GM23248 (cell line): ENCODE measurements at regions not wholly inside any gene's neighbourhood (a gene's known extent, or its start where the extent isn't known, plus 50 kb on each side); places are given as distances from the start of the nearest gene placed in this dataset. TPM values are rescaled to one million over a fixed set of nuclear protein-coding genes. Genes with fewer than 3 reads are reported as not detected.

ENCODE experiments used
- DNase-seq: peaks from one replicate; pipeline ENCODE4 v3.0.0-alpha.2; 2015
- H2AFZ ChIP-seq: fragments of 200-600 bp; sonication (generic); 2 replicates; pipeline ENCODE4 v1.6.1; 2016; ENCODE audit warnings: antibody characterized with exemption
- H3F3A ChIP-seq: fragments of 200-600 bp; sonication (generic); 2 replicates; pipeline ENCODE4 v1.6.1; 2016; ENCODE audit warnings: mild to moderate bottlenecking, antibody characterized with exemption, mixed run types; ENCODE audit not compliant: insufficient read depth
- H3K27ac ChIP-seq: fragments of 200-600 bp; sonication (generic); 2 replicates; pipeline ENCODE4 v1.5.1; 2016; ENCODE audit warnings: mild to moderate bottlenecking
- H3K27me3 ChIP-seq: fragments of 200-600 bp; sonication (generic); replicated peaks from 2 replicates; pipeline ENCODE4 v1.6.1; 2016; ENCODE audit warnings: mild to moderate bottlenecking; ENCODE audit not compliant: insufficient read depth
- H3K36me3 ChIP-seq: fragments of 200-600 bp; sonication (generic); 2 replicates; pipeline ENCODE4 v1.6.1; 2016; ENCODE audit warnings: low read depth, mild to moderate bottlenecking
- H3K4me1 ChIP-seq: fragments of 200-600 bp; sonication (generic); 2 replicates; pipeline ENCODE4 v1.6.1; 2016; ENCODE audit warnings: mild to moderate bottlenecking; ENCODE audit not compliant: insufficient read depth
- H3K4me2 ChIP-seq: fragments of 200-600 bp; sonication (generic); one replicate; pipeline ENCODE4 v1.6.1; 2016; ENCODE audit warnings: mild to moderate bottlenecking; ENCODE audit not compliant: unreplicated experiment
- H3K4me3 ChIP-seq: fragments of 200-600 bp; sonication (generic); 2 replicates; pipeline ENCODE4 v1.5.1; 2016; ENCODE audit warnings: mild to moderate bottlenecking
- H3K79me2 ChIP-seq: fragments of 200-600 bp; sonication (generic); 2 replicates; pipeline ENCODE4 v1.6.1; 2016; ENCODE audit warnings: mild to moderate bottlenecking; ENCODE audit not compliant: insufficient read depth
- H3K9ac ChIP-seq: fragments of 200-600 bp; sonication (generic); 2 replicates; pipeline ENCODE4 v1.6.1; 2016; ENCODE audit warnings: mild to moderate bottlenecking
- H3K9me2 ChIP-seq: fragments of 200-600 bp; sonication (generic); 2 replicates; pipeline ENCODE4 v1.6.1; 2016; ENCODE audit warnings: mixed run types, mild to moderate bottlenecking, moderate library complexity; ENCODE audit not compliant: insufficient read depth
- H3K9me3 ChIP-seq: fragments of 200-600 bp; sonication (generic); one replicate; pipeline ENCODE4 v1.6.1; 2017; ENCODE audit warnings: low read depth
- H4K20me1 ChIP-seq: fragments of 200-600 bp; sonication (generic); 2 replicates; pipeline ENCODE4 v1.6.0; 2016; ENCODE audit not compliant: insufficient read depth
- EZH2 ChIP-seq: fragments of 200-600 bp; sonication (generic); IDR thresholded peaks from 2 replicates; pipeline ENCODE4 v1.6.1; 2018; ENCODE audit warnings: antibody characterized with exemption, mild to moderate bottlenecking; ENCODE audit not compliant: insufficient read depth, poor library complexity, severe bottlenecking
- EZH2phosphoT487 ChIP-seq: fragments of 200-600 bp; sonication (generic); IDR thresholded peaks from 2 replicates; pipeline ENCODE4 v1.6.1; 2018; ENCODE audit warnings: antibody characterized with exemption, moderate library complexity, mild to moderate bottlenecking, low read depth; ENCODE audit not compliant: insufficient read depth
- WGBS, 2 experiments: methylation state at CpG; one replicate each; pipeline ENCODE4 v1.1.6; 2015 to 2017; ENCODE audit warnings: low lambda C conversion rate in 2 of 2, low coverage in 1 of 2; ENCODE audit errors: missing lambda C conversion rate in 2 of 2; 5-methylcytosine and 5-hydroxymethylcytosine counted together
- in situ Hi-C: fragments of 300-500 bp; cut with MboI; formaldehyde crosslinking; loops from 2 replicates; pipeline ENCODE4 v1.15.0; 2020
- small RNA-seq: library from RNA; depleted of rRNA; stranded (forward); fragments of <200 nt; gene quantifications from one replicate; pipeline ENCODE3, GENCODE V24; 2014; ENCODE audit warnings: low read depth, low replicate concordance

DNA sequence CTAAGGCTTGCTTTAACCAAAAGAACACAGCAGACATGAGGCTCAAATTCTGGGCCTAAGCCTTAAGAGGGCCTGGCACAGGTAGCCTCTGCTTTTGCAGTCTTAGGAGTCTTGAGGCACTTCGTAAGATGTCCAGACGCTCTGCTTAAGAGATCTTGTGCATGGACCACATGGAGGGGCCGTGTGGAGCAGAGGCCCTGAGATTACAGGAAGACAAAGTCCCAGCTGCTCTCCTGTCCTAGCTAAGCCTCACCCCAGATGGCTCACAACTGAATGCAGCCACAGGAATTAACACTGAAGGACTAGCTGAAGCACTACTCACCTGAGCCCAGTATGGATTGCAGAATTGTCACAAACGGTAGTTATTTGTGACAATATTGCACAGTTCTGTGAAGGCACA is 446.0 kb downstream of the PDZRN4 start:
- no peak overlapping the region for H3K9ac ChIP-seq
- H3K9me3 ChIP-seq: no peaks in the 10 kb centered on the region
- no peak overlapping the region for H2AFZ ChIP-seq
- H4K20me1 ChIP-seq: no peaks in the 10 kb centered on the region
- H3K79me2 ChIP-seq: no peaks in the 10 kb centered on the region
- in situ Hi-C loops: no loop called here
- no peaks in the 10 kb centered on the region for H3F3A ChIP-seq
- no peaks in the 10 kb centered on the region for H3K4me1 ChIP-seq
- no peak for TF ChIP-seq EZH2
- no peak for TF ChIP-seq EZH2phosphoT487
- no peak for DNase-seq
- H3K4me3 ChIP-seq: no peak overlapping the region
- H3K27ac ChIP-seq: no peak overlapping the region
- no peaks in the 10 kb centered on the region for H3K36me3 ChIP-seq
- no peaks in the 10 kb centered on the region for H3K27me3 ChIP-seq
- no peak overlapping the region for H3K4me2 ChIP-seq
- no peaks in the 10 kb centered on the region for H3K9me2 ChIP-seq
- WGBS, 2 experiments: 35 to 36% methylated on average over 4 of the region's 4 CpGs

DNA sequence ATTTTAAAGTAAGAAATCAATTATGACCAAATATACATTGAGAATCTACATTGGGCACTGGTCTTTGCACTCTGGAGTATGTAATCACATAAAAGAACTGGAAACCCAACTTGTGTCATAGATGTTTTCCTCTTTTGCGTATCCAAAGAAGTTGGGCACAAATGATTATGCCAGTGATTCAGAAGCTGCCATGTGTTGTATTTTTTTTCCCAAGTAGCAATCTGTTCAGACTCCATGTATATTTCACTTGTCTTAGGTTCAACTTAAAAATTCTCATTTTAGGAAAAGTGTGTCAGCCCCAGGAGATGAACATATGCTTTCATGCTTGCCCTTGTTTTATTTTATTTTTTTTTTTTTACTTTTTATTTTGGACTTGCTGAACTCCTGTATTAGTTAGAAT is 441.5 kb downstream of the PDZRN4 start:
- in situ Hi-C loops: no loop called here
- Histone ChIP-seq H3K4me3 (no peak overlapping the region), H3K4me2 (no peak overlapping the region)

DNA sequence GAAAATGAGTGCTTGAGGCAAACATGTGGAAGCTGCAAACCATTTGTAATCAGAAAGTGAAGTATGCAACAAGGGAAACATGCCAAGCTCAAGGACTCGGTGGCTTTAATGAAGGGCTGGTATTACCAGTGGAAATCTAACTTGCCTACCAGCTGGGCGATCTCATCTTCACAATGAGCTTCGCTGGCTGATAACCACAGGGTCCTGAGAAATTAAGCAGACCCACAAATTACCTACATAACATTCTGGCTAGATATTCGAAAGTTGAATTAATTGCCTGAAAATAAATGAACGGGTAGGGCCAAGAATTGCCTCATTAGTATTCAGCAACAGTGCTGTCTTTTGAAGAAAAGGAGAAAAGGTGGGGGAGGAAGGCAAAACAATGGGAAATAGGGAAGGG is 439.4 kb downstream of the PDZRN4 start:
- Histone ChIP-seq H3K4me3 (no peak overlapping the region), H3K36me3 (no peaks in the 10 kb centered on the region), H3K9ac (no peak overlapping the region), H3K9me3 (no peaks in the 10 kb centered on the region), H3K9me2 (no peaks in the 10 kb centered on the region), H3K4me2 (no peak overlapping the region), H3K79me2 (no peaks in the 10 kb centered on the region), H2AFZ (no peak overlapping the region), H3K4me1 (no peaks in the 10 kb centered on the region), H4K20me1 (no peaks in the 10 kb centered on the region), H3K27me3 (no peaks in the 10 kb centered on the region), H3F3A (no peaks in the 10 kb centered on the region), H3K27ac (no peak overlapping the region)
- in situ Hi-C loops: no loop called here
- TF ChIP-seq EZH2phosphoT487 (no peak), EZH2 (no peak)
- DNase-seq: no peak
- WGBS, 2 experiments: 28 to 42% methylated on average over 5 of the region's 5 CpGs

More for the DNA sequence above, 441.5 kb downstream of the PDZRN4 start:
- Histone ChIP-seq H3K9me3 (no peaks in the 10 kb centered on the region), H3K36me3 (no peaks in the 10 kb centered on the region), H3K79me2 (no peaks in the 10 kb centered on the region), H3F3A (no peaks in the 10 kb centered on the region), H3K27ac (no peak overlapping the region), H3K9ac (no peak overlapping the region), H3K4me1 (no peaks in the 10 kb centered on the region), H3K9me2 (no peaks in the 10 kb centered on the region), H3K27me3 (no peaks in the 10 kb centered on the region), H2AFZ (no peak overlapping the region), H4K20me1 (no peaks in the 10 kb centered on the region)
- 37 to 47% methylated on average over 1 of the region's 1 CpG for WGBS, 2 experiments
- TF ChIP-seq EZH2phosphoT487: no peak
- TF ChIP-seq EZH2: no peak
- no peak for DNase-seq

DNA sequence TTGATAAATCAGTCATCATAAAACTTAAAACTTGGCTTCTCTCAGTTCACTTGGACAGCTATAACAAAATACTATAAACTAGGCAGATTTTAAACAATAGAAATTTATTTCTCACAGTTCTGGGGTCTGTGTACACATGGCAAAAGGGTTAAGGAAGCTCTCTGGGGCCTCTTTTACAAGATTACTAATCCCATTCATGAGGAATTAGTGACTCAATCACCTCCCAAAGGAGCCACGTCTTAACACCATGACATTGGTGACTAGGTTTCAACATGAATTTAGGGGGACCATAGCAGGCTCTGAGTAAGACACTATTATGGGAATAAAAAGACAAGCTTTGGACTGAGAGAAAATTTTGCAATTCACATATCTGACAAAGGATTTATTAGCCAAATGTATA is 436.5 kb downstream of the PDZRN4 start:
- TF ChIP-seq EZH2 (no peak), EZH2phosphoT487 (no peak)
- Histone ChIP-seq H3K9me2 (no peaks in the 10 kb centered on the region), H3K27me3 (no peaks in the 10 kb centered on the region), H3K79me2 (no peaks in the 10 kb centered on the region), H3K27ac (no peak overlapping the region), H3K9me3 (no peaks in the 10 kb centered on the region), H3K4me1 (no peaks in the 10 kb centered on the region), H3F3A (no peaks in the 10 kb centered on the region), H2AFZ (no peak overlapping the region), H3K9ac (no peak overlapping the region), H3K4me3 (no peak overlapping the region), H4K20me1 (no peaks in the 10 kb centered on the region), H3K4me2 (no peak overlapping the region), H3K36me3 (no peaks in the 10 kb centered on the region)
- DNase-seq: no peak
- in situ Hi-C loops: no loop called here
- 0 to 3% methylated on average over 1 of the region's 1 CpG for WGBS, 2 experiments

Small RNAs in the stretch of these regions (small RNA-seq; reads per million reads assigned to genes)
- not detected for gene RNA5SP360
